Endothelial cell of umbilical vein (primary cell): ENCODE measurements at regions not wholly inside any gene's neighbourhood (a gene's known extent, or its start where the extent isn't known, plus 50 kb on each side); places are given as distances from the start of the nearest gene placed in this dataset.

Experiments
- BruUV-seq: library from RNA; stranded (reverse); fragments of 400-500 nt; replicated peaks from 2 replicates; lab custom pipeline; 2021; lab: Mats Ljungman, UMichigan
- CTCF ChIA-PET: fragments of 300-600, 350-600 bp; sonication (Branson Sonifier 250); formaldehyde crosslinking; loops from one replicate; lab custom pipeline; 2021; ENCODE audit warnings: antibody characterized with exemption, inconsistent platforms; lab: Charles Lee
- POLR2A ChIA-PET: fragments of 300-600, 350-600 bp; sonication (Branson Sonifier 250); formaldehyde crosslinking; loops from one replicate; lab custom pipeline; 2021; ENCODE audit warnings: antibody characterized with exemption, inconsistent platforms; lab: Charles Lee
- DNase-seq: peaks from one replicate; pipeline ENCODE4 v3.0.0-alpha.2; 2011; ENCODE audit warnings: low read depth, low spot score
- FAIRE-seq: peaks from 2 replicates; lab custom pipeline; 2011; peaks lifted over from hg19 to GRCh38; lab: Jason Lieb, UNC
- H2AFZ ChIP-seq: 2 replicates; pipeline ENCODE4 v1.6.0; 2012; ENCODE audit warnings: low read depth, low read length, control low read depth, inconsistent platforms
- H3K27ac ChIP-seq: 2 replicates; pipeline ENCODE4 v1.5.1; 2011; ENCODE audit warnings: low read depth, mild to moderate bottlenecking, control low read depth, low read length, moderate library complexity; ENCODE audit not compliant: insufficient read depth
- H3K27me3 ChIP-seq, 2 experiments: 2 replicates each; pipeline versions ENCODE4 v1.6.0 to v1.6.1; 2011; ENCODE audit warnings: low read length in 2 of 2, mixed read lengths in 1 of 2; ENCODE audit not compliant: control insufficient read depth in 2 of 2, insufficient read depth in 2 of 2
- H3K36me3 ChIP-seq, 2 experiments: 2 replicates in 1 of 2; 3 replicates in 1 of 2; pipeline ENCODE4 v1.5.1; 2011; ENCODE audit warnings: low read length in 2 of 2, mild to moderate bottlenecking in 1 of 2, moderate library complexity in 1 of 2; ENCODE audit not compliant: control insufficient read depth in 2 of 2, insufficient read depth in 2 of 2; ENCODE audit errors: extremely low read depth in 1 of 2
- H3K4me1 ChIP-seq: 3 replicates; pipeline ENCODE4 v1.5.1; 2011; ENCODE audit warnings: mild to moderate bottlenecking, low read length; ENCODE audit not compliant: control insufficient read depth, insufficient read depth; ENCODE audit errors: extremely low read depth
- H3K4me2 ChIP-seq: 2 replicates; pipeline ENCODE4 v1.6.1; 2011; ENCODE audit warnings: low read length, control low read depth, mixed read lengths; ENCODE audit not compliant: insufficient read depth
- H3K4me3 ChIP-seq, 3 experiments: fragments of 200-600 bp in 1 of 3; sonication (generic), shearing (Covaris generic) in 1 of 3; replicated peaks in 1 of 3; 2 replicates each; pipeline ENCODE4 v1.5.1; 2011 to 2016; ENCODE audit warnings: control low read depth in 3 of 3, low read length in 3 of 3, mild to moderate bottlenecking in 2 of 3, inconsistent platforms in 1 of 3, low read depth in 1 of 3, moderate library complexity in 1 of 3; ENCODE audit not compliant: insufficient read depth in 1 of 3
- H3K79me2 ChIP-seq: 2 replicates; pipeline ENCODE4 v1.6.0; 2012; ENCODE audit warnings: low read length, inconsistent platforms; ENCODE audit not compliant: control insufficient read depth, insufficient read depth
- H3K9ac ChIP-seq: replicated peaks from 2 replicates; pipeline ENCODE3; 2011; ENCODE audit warnings: low read length, control low read depth; ENCODE audit not compliant: insufficient read depth; ENCODE audit errors: extremely low read depth
- H3K9me1 ChIP-seq: replicated peaks from 3 replicates; pipeline ENCODE4 v1.6.0; 2011; ENCODE audit warnings: mild to moderate bottlenecking, low read length; ENCODE audit not compliant: control insufficient read depth, insufficient read depth; ENCODE audit errors: extremely low read depth
- H3K9me3 ChIP-seq: replicated peaks from 2 replicates; pipeline ENCODE4 v1.5.1; 2012; ENCODE audit warnings: low read length, inconsistent platforms; ENCODE audit not compliant: control insufficient read depth, insufficient read depth
- H4K20me1 ChIP-seq: replicated peaks from 2 replicates; pipeline ENCODE3; 2011; ENCODE audit warnings: mild to moderate bottlenecking, low read length; ENCODE audit not compliant: control insufficient read depth, insufficient read depth; ENCODE audit errors: extremely low read depth
- CTCF ChIP-seq, 2 donors: IDR thresholded peaks; 1 replicate in 1 of 2; 2 replicates in 1 of 2; pipeline ENCODE4 v1.5.1; 2011; ENCODE audit warnings: low read length in 2 of 2, mild to moderate bottlenecking in 2 of 2, moderate library complexity in 2 of 2, control low read depth in 1 of 2, inconsistent platforms in 1 of 2, low read depth in 1 of 2; ENCODE audit not compliant: insufficient read depth in 1 of 2; ENCODE audit errors: extremely low read depth in 1 of 2
- EZH2 ChIP-seq: IDR thresholded peaks from 2 replicates; pipeline ENCODE4 v1.6.1; 2012; ENCODE audit warnings: borderline replicate concordance, low read depth, mild to moderate bottlenecking, moderate library complexity, low read length, inconsistent platforms; ENCODE audit not compliant: severe bottlenecking
- FOS ChIP-seq: IDR thresholded peaks from 2 replicates; pipeline ENCODE4 v1.6.1; 2011; ENCODE audit warnings: mild to moderate bottlenecking, low read length, moderate library complexity, borderline replicate concordance; ENCODE audit not compliant: insufficient read depth
- GATA2 ChIP-seq: IDR thresholded peaks from 2 replicates; pipeline ENCODE4 v1.7.0; 2011; ENCODE audit warnings: low read depth, mild to moderate bottlenecking, moderate library complexity, mixed read lengths, low read length; ENCODE audit not compliant: insufficient read length, insufficient read depth
- JUN ChIP-seq: IDR thresholded peaks from 2 replicates; pipeline ENCODE4 v1.6.1; 2011; ENCODE audit warnings: borderline replicate concordance, low read depth; ENCODE audit not compliant: insufficient read length, insufficient read depth
- MAX ChIP-seq: IDR thresholded peaks from 2 replicates; pipeline ENCODE4 v1.6.1; 2011; ENCODE audit not compliant: insufficient read depth, insufficient read length
- MYC ChIP-seq: IDR thresholded peaks from one replicate; pipeline ENCODE4 v1.6.1; 2011; ENCODE audit warnings: mild to moderate bottlenecking, low read depth, low read length
- POLR2A ChIP-seq: IDR thresholded peaks from 2 replicates; pipeline ENCODE4 v1.6.1; 2012; ENCODE audit warnings: low read depth, mild to moderate bottlenecking, control low read depth, low read length
- POLR2AphosphoS5 ChIP-seq: IDR thresholded peaks from 2 replicates; pipeline ENCODE4 v1.6.1; 2012; ENCODE audit warnings: low read depth, mild to moderate bottlenecking, control low read depth, low read length, moderate library complexity; ENCODE audit not compliant: insufficient read depth
- dilution Hi-C: fragments of 300-500 bp; cut with MboI; formaldehyde crosslinking; loops from one replicate; pipeline ENCODE4 v1.15.0; 2019; ENCODE audit warnings: low sequenced_read_pairs; ENCODE audit not compliant: extremely low pct_ligation_motif_present
- intact Hi-C: fragments of 100-400 bp; cut with micrococcal nuclease; formaldehyde crosslinking; loops from one replicate; pipeline ENCODE4 v1.10.0; 2022

GRCh38 chr5:98621821-98622220 is 151.6 kb upstream of the RGMB start:
- H3K79me2 ChIP-seq, result no peaks in the 10 kb centered on the region
- POLR2A ChIA-PET, result no interaction called here
- dilution Hi-C loops, result no loop called here
- no peaks in the 10 kb centered on the region for H3K9me1 ChIP-seq
- no peaks in the 10 kb centered on the region for H3K4me1 ChIP-seq
- no peak overlapping the region for H3K4me3 ChIP-seq
- no TSS peak for BruUV-seq
- intact Hi-C loops, result no loop called here
- H3K9ac ChIP-seq, result no peak overlapping the region
- H4K20me1 ChIP-seq, result no peaks in the 10 kb centered on the region
- DNase-seq (no peak), FAIRE-seq (no peak)
- no peaks in the 10 kb centered on the region for H3K36me3 ChIP-seq
- no peak for TF ChIP-seq MAX
- no peak for TF ChIP-seq JUN
- TF ChIP-seq FOS, result no peak
- no peak for TF ChIP-seq GATA2
- no peak for TF ChIP-seq POLR2AphosphoS5
- no peak for TF ChIP-seq EZH2
- TF ChIP-seq POLR2A, result no peak
- H2AFZ ChIP-seq, result no peak overlapping the region
- H3K4me2 ChIP-seq, result no peak overlapping the region
- CTCF ChIA-PET, result interaction anchor here (1.0 to 1.2 kb wide), 2 partner anchors 8 to 9 kb away, joined by 3 read pairs; no protein-coding TSS in a partner anchor
- H3K27ac ChIP-seq, result no peak overlapping the region
- H3K9me3 ChIP-seq, result no peaks in the 10 kb centered on the region
- H3K27me3 ChIP-seq, result no peaks in the 10 kb centered on the region

GRCh38 chr5:98624145-98624880 is 149.2 kb upstream of the RGMB start:
- no peak for DNase-seq
- no peaks in the 10 kb centered on the region for H3K4me1 ChIP-seq
- TF ChIP-seq MAX (no peak), JUN (no peak), POLR2A (no peak), GATA2 (no peak), EZH2 (no peak), FOS (no peak), MYC (no peak), POLR2AphosphoS5 (no peak), CTCF (IDR thresholded peaks at IDR 0.05; ENCODE audit: extremely low read depth in 1 of 2, insufficient read depth in 1 of 2, low read depth in 1 of 2, low read length in 2 of 2) (no peak)
- no peak overlapping the region for H2AFZ ChIP-seq
- no peaks in the 10 kb centered on the region for H3K79me2 ChIP-seq
- dilution Hi-C loops, result no loop called here
- ChIA-PET POLR2A (no interaction called here), CTCF (no interaction called here)
- no peaks in the 10 kb centered on the region for H4K20me1 ChIP-seq
- H3K4me2 ChIP-seq, result no peak overlapping the region
- no peak for FAIRE-seq
- intact Hi-C loops, result no loop called here
- H3K4me3 ChIP-seq, result no peak overlapping the region
- no peaks in the 10 kb centered on the region for H3K36me3 ChIP-seq
- H3K27me3 ChIP-seq, result no peaks in the 10 kb centered on the region
- no peak overlapping the region for H3K9ac ChIP-seq
- no peaks in the 10 kb centered on the region for H3K9me3 ChIP-seq
- BruUV-seq, result no TSS peak
- H3K27ac ChIP-seq, result no peak overlapping the region
- H3K9me1 ChIP-seq, result no peaks in the 10 kb centered on the region
